Head of caudate nucleus (tissue), 42 donors: ENCODE measurements at regions not wholly inside any gene's neighbourhood (a gene's known extent, or its start where the extent isn't known, plus 50 kb on each side); places are given as distances from the start of the nearest gene placed in this dataset.
"Not testable (repeated sequence)": the region's sequence is repeated elsewhere in the genome, so short reads cannot be mapped to it uniquely, and the experiment has no call there.

Experiments used
- DNase-seq, 42 donors: peaks; one replicate each; pipeline versions ENCODE4 v3.0.0 to v3.0.0-alpha.2; 2020 to 2021; ENCODE audit warnings: mixed read lengths in 7 of 42
- intact Hi-C: fragments of 100-400 bp; cut with DNase I; formaldehyde crosslinking; loops from one replicate; pipeline ENCODE4 v1.15.0; 2022

DNA sequence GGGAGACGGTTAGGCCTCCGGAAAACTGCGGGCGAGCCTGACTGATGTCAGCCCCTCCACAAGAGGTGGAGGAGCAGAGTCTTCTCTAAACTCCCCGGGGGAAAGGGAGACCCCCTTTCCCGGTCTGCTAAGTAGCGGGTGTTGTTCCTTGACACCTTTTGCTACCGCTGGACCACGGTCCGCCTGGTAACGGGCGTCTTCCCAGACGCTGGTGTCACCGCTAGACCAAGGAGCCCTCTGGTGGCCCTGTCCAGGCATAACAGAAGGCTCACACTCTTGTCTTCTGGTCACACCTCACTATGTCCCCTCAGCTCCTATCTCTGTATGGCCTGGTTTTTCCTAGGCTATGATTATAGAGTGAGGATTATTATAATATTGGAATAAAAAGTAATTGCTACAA, 513.4 kb downstream of the AMY1C start:
- intact Hi-C loops, DNase-seq: not testable (repeated sequence)

DNA sequence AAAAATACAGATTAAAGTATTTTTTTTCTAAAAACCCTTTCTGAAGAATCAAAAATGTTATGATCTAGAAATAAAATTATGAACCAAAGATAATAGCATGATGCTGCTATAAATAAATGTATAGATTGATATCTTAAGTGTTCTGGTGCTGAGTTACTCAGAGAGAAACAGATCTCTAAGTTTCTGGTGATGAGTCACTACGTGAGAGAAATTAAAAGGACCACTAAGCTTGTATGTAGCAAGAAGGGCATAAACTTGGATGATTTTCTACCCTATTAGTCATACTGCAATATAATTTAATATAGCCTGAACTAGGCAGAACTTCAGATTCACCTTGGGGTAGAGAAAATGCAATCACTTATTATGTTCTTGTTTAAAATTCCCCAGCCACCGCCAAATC, 514.8 kb downstream of the AMY1C start:
- no peak for DNase-seq
- intact Hi-C loops = no loop called here

DNA sequence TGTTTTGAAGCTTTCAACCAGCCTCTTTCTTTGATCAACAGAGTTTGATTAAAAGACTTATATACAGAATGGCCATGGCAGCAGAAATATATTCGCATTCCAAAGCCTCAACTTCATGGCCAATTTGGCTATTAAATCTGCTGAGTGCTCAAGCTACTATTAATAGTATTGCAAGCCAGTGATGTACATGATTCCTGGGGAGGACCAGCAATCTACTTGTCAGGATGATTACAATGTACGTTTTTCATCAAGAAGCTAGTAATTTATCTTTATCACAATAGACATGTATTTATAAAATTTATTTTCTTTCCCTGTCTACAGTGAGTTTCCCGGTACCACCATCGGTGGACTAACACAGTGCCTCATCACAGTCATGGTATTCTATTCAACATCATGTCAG, 515.5 kb downstream of the AMY1C start:
- intact Hi-C loops = no loop called here
- DNase-seq = no peak

DNA sequence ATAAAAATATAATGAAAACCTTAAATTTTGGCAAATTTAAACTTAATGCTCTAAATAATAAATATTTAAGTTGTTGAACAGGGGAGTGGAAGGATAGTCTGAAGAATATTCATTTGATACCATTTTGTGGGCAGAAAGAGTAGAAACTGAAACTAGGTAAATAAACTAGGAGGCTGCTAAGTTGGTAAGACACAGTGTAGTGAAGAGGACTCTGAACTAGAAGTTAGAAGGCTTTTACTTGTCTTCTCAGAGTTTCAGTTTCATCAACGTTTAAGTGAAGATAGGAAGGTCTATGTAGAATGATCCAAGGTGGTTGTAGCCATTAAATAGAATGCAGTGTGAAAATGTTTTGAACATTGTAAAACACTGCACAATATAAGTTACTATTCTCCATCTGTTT, 516.9 kb downstream of the AMY1C start:
- DNase-seq = no peak
- intact Hi-C loops = no loop called here

DNA sequence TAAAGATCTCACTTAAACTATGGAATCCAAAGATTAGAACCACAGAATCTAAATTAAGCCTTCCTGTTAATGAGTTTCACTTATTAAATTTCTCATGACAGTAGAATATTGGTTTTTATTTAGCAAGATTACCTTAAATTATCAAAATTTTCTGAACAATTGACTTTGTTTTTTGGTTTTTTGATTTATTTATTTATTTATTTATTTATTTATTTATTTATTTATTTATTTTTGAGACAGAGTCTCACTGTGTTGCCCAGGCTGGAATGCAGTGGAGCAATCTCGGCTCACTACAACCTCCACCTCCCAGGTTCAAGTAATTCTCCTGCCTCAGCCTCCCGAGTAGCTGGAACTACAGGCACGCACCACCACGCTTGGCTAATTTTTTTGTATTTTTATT, 538.6 kb downstream of the AMY1C start:
- intact Hi-C loops = not testable (repeated sequence)

DNA sequence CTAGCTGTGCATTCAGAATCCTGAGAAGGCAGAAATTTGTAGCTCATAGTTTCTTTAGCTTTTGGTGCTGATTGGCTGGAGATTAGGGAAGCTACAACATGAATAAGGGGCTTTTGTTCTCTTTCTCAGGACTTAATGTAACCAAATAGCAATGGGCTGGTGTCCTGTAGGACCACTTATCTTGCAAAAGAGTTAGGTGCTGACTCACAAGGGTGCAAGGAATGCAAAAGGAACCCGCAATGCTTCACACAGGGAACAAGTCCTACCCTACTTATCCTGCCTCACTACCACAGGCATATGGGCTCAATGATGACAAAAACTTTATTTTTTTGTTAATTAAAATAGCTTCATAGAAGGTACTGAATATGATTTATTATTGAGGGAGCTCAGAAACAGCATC, 541.5 kb downstream of the AMY1C start:
- intact Hi-C loops = no loop called here
- no peak for DNase-seq

More for the DNA sequence above, 538.6 kb downstream of the AMY1C start:
- not testable (repeated sequence) for DNase-seq

DNA sequence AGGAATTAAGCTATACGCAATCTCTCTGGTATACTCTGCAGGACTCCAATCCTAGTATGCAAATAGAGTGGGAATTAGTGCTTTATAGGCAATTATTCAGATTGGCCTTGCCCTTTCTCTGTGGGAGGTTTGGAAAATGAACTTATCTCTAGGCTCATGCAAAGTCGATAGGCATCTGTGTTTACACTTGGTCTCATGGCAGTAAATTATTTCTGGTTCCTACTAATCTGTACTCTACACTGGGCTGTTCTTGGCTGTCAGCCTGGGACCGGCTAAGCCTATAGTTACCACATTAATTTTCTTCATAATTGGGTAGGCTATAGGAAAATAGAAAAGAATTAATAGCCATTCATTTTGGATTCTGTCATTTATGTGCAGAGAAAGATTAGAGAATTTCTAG, 544.6 kb downstream of the AMY1C start:
- no peak for DNase-seq
- intact Hi-C loops = no loop called here

DNA sequence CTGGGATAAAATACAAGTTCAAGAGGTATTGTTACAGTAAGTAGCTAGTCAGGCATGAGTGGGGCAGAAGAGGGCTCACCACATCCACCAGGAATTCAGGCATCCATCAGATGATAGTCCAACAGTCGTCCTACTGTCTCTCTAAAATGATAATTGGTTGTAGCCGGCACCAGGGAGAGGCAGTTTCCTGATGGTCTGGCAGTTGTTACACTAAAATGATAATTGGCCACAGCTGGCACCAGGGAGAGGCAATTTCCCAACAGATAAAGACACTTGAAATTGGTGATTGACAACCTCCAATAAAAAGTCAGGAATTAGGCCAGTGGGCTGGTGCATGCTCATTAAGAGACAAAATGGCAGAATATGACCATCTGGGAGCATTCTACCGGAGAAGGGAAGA, 545.8 kb downstream of the AMY1C start:
- DNase-seq = no peak
- intact Hi-C loops = no loop called here

DNA sequence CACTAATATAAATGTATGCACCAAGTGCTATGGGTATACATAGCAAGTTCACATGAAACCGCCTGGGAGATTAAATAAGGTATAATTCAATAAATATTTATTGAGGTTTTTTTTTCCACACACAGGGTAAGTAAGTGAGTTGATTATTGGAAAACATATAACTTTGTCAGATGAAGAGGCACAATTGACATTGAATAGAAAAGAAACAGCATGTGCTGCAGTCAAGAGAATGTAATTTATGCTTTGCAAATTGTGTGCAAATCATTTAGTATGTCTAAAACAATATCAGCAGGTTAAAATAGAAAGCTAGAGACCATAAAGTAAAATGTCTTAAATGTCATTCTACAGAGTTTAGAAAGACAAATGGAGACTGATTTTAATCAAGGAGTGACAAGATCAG, 560.0 kb downstream of the AMY1C start:
- intact Hi-C loops = no loop called here

DNA sequence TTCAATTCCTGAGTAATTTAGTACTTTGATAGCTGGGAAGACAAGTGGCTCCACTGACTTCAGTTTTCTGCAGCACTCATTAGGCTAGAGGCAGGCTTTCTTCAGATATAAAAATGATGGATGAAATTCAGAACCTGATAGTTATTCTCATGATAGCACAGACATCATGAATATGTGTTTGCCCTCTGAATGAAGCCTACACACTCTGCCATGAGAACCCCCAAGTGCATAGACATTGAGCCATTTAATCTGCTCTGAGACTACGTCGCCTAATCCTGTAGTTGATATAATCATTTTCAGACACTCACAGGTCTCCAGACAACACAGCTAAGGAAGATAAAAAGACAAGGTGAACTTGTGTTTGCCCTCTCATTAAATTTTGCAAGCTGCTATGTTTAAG, 566.1 kb downstream of the AMY1C start:
- DNase-seq = no peak
- intact Hi-C loops = no loop called here

More for the DNA sequence above, 560.0 kb downstream of the AMY1C start:
- no peak for DNase-seq

DNA sequence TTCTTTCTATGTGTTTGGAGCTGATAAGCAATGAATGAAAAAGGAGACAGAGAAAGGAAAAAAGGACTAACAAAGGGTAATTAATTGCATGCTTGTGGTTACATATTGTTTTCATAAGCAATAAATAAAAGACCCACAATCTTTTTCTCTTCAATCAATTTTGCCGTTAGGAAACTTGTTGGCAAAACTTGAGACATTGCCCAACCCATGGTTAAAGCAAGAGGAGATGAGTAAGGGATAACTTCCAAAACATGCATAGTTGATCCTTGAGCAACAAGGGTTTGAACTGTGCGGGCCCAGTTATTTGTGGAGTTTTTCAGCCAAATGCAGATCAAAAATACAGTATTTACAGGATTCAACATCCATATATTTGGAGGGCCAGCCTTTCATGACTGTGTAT, 572.4 kb downstream of the AMY1C start:
- intact Hi-C loops = no loop called here
- no peak for DNase-seq

DNA sequence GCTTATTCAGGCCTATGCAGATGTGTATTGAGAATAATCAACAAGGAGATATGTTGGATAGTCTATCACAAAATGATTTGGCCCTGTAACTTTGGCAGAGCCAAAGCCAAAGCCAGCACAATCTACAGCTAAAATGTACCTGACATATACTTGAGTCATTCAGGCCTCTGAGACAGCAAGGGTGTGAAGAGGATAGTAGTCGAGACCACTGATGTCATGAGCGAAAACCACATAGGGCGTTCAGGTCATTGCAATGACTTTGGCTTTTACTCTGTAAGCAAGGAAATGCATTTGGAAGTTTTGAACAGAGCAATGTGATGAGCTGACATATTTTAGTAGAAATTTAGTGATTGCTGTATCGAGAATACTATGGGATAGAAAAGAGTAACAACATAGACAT, 579.6 kb downstream of the AMY1C start:
- intact Hi-C loops = no loop called here
- DNase-seq = no peak

DNA sequence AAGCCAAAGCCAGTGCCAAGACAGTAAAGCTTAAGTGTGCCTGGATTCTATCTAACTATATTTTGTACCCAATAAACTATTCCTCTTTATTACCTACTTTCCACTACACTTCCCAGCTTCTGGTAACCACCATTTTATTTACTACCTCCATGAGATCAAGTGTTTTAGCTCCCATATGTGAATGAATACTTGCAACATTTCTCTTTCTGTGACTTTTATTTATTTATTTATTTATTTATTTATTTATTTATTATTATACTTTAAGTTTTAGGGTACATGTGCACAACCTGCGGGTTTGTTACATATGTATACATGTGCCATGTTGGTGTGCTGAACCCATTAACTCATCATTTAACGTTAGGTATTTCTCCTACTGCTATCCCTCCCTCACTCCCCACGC, 582.1 kb downstream of the AMY1C start:
- DNase-seq = no peak

DNA sequence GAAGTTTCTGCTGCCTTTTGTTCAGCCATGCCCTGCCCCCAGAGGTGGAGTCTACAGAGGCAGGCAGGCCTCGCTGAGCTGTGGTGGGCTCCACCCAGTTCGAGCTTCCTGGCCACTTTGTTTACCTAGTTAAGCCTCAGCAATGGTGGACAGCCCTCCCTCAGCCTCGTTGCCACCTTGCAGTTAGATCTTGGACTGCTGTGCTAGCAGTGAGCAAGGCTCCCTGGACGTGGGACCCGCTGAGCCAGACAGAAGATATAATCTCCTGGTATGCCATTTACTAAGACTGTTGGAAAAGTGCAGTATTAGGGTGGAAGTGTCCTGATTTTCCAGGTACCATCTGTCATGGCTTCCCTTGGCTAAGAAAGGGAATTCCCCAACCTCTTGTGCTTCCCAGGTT, 588.2 kb downstream of the AMY1C start:
- intact Hi-C loops = not testable (repeated sequence)

More for the DNA sequence above, 582.1 kb downstream of the AMY1C start:
- intact Hi-C loops = no loop called here

DNA sequence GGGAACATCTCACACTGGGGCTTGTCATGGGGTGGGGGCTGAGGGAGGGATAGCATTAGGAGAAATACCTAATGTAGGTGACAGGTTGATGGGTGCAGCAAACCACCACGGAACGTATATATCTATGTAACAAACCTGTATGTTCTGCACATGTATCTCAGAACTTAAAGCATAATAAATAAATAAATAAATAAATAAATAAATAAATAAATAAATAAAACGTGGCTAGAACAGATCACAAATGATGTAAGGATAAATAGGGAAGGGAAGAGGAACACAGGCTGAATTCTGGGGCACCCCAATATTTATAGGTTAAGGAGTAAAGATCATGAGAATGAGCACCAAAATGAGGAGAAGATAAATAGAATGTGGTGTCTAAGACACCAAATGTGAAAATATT, 592.2 kb downstream of the AMY1C start:
- no peak for DNase-seq
- intact Hi-C loops = no loop called here

More for the DNA sequence above, 588.2 kb downstream of the AMY1C start:
- not testable (repeated sequence) for DNase-seq

DNA sequence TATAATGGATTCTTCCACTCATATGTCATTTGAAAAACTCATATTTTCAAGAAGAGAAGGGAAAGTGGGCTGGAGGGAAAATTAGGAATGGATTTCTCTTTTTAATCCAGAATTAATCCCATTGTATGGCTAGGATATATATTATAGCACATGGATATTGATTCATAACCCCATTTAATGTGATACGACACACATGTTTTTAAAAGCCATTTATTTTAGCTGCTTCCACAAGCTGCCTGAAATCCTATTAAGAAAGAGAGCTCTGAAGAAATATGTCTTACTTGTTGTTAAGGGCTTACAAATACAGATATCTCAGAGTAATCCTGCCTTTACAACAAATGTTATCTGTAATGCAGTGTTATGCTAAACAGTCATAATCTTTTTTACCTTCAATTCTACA, 598.6 kb downstream of the AMY1C start:
- intact Hi-C loops = no loop called here
- no peak for DNase-seq

DNA sequence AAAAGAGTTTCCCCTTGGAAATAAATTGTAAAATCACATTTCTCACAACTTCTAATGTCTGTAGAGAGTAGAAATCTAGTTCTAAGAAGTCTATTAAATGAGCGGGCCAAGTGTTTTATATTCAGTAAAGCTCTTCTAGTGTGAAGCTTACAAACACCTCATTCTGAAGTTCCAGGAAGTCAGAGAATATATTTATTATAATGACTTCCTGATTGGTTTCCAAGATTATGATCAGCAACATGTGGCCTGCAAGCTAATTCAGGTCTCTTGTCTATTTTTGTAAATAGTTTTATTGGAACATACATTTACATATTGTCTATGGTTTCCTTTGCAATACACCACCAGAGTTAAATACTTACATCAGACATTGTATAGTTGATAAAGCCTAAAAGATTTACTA, 603.9 kb downstream of the AMY1C start:
- intact Hi-C loops = no loop called here
- DNase-seq = no peak

DNA sequence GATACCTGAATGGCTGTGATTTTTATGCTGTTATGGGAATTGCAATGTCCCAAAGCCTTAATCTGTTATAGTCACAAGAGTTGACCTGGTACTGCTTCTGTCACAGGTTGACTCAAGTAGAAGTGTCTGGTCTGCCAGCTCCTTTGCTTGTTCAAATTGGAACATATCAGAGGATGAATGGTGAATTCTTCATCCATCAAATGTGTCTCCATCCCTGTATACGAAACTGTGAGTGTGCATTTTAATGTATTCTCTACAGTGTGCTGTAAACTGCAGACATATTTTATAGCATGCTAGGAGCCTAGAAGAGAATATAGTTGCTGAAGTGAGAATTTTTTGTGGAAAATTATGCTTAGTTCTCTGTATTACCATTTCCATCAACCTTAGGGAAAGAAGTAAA, 608.4 kb downstream of the AMY1C start:
- intact Hi-C loops = no loop called here
- no peak for DNase-seq

DNA sequence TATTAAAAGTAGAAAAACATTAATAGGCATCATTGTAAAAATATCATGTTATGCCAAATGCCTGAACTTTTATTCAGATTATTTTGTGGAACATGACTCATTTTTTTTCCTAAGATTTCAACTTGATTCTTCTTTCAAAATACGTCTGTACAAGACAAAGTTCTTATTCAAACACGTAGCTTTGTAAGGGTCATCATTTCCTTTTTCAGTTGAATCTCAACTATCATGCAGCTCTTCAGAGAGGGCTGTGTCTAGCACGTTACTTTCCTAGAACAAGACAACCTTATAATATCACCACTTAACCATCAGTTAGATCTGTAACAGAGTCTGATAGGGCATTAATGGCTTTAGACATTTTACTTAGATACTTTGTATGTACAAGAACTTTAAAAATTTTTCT, 608.9 kb downstream of the AMY1C start:
- no peak for DNase-seq
- intact Hi-C loops = no loop called here

DNA sequence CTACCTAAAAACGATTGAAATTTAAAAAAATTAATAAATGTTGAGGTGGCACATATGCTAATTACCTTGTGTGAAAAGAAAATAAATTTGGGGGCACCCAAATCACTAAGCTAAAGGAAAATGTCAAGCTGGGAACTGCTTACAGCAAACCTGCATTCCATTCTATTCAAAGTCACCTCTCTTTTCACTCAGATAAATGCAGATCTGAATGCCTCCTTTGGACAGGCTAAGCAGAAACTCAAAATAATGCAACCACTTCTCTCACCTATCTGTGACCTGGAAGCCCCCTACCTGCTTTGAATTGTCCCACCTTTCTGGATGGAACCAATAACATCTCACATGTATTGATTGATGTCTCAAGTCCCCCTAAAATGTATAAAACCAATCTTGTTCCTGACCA, 628.7 kb downstream of the AMY1C start:
- no peak for DNase-seq
- intact Hi-C loops = no loop called here

DNA sequence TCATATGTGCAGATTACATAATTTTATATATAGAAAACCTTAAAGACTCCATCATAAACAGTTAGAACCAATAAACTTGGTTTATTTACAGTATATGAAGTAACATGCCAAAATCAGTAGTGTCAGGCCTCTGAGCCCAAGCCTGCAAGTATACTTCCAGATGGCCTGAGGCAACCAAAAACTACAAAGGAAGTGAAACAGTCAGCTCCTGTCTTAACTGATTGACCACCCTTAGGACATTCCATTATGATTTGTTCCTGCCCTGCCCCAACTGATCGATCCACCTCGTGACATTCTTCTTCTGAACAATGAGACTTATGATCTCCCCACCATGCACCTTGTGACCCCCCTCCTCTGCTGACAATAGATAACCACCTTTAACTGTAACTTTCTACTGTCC, 630.3 kb downstream of the AMY1C start:
- DNase-seq = no peak
- intact Hi-C loops = no loop called here
